GM18861 (cell line): ENCODE measurements at regions not wholly inside any gene's neighbourhood (a gene's known extent, or its start where the extent isn't known, plus 50 kb on each side); places are given as distances from the start of the nearest gene placed in this dataset.

Source experiments
- ATAC-seq: cut with Tn5 transposase; IDR thresholded peaks from one replicate; pipeline ENCODE4 v1.9.1; 2021; ENCODE audit not compliant: unreplicated experiment

- no peak for ATAC-seq
Observed at GRCh38 chr21:15508554-15508953, 221.2 kb upstream of the USP25 start.

- peak; percentile 94 for ATAC-seq
Observed at GRCh38 chr21:15514073-15514946, 215.5 kb upstream of the USP25 start.

DNA sequence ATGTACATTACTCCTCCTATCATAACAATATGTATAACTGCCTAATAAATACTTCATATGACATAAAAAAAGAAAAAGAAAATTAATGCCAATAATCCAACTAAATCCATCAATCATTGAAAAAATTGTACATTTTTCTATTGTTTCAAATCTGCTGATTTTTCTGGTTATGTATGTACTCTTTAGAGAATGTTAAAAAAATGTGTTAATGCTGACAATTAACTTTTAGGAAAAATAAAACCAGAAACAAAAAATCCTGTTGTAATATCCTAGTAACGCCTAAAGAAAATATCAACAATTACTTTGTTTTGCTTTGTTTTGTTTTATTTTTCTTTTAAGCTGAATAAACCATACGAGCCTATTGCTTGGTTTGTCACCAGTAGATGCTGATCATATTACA is 213.9 kb upstream of the USP25 start:
- no peak for ATAC-seq

DNA sequence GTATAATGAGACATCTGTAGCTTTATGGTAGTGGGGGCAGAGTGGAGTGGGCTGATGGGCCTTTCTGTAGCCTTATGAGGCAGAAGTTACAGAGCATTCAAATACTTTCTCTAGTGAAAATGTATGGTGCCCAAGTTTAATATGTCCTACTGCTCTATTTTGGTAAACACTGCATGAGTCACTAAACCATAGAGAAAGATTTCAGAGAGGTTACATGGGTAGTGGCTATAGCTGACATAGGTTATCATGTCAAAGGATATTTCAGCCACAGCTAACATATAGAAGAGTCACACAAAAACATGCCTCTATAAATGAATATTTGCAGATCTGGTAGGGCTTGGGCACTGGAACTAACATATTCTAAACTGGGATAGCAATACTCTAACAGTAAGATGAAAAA is 212.4 kb upstream of the USP25 start:
- ATAC-seq, result no peak

- ATAC-seq, result no peak
Observed at GRCh38 chr21:15520811-15521643, 208.8 kb upstream of the USP25 start.

DNA sequence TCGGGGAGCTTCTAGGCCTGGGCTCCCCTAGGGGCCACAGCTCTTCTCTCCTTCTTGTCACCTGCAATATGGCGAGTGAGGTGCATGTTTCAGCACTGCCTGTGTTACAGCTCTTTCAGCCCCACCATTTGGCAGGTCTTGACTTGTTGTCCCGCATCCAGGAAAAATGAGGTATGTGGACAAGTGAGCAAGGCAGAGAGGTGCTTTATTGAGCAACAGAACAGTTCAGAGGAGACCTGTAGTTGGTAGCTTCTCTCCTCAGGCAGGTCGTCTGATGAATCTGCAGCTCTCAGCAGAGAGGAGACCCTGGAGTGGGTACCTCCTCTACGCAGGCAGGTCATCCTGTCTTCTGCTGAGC is 208.2 kb upstream of the USP25 start:
- no peak for ATAC-seq

GRCh38 chr21:15522148-15522547 is 207.6 kb upstream of the USP25 start:
- no peak for ATAC-seq

DNA sequence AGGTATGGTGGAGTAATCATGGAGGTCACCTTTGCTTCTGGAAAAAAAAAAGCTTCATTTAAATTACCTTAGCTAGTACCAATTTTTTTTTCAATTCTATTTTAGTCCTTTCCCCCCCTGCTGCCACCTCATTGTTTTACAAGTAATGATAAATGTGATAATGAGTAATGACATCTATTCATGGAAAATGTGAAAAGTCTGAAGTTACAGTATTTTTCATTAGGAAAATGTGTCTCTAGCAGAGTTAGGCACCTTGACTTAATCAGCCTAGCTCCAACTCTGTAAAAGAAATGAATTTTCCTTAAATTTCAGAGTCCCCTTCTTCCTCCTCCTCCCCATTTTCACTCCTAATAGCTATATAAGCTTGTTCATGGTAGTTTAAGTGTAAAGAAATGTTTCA is 204.9 kb upstream of the USP25 start:
- no peak for ATAC-seq

DNA sequence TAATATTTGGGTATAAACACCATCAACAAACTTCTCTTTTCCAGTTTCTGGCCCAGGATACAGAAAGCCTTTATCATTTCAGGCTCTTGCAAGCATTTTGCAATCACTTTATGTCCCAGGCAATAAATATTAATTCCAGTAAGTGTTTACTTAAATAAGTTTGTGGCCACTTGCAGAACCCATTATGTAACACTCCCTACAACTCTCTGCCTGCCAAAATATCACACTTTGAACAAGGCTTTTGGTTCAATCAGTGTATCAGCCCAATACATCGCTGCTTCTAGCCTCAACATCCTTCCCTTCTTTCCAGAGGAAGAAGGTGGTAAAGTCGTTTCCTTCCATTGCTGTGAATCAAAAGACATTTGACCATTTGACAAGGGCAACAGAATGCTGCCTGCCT is 203.0 kb upstream of the USP25 start:
- no peak for ATAC-seq

DNA sequence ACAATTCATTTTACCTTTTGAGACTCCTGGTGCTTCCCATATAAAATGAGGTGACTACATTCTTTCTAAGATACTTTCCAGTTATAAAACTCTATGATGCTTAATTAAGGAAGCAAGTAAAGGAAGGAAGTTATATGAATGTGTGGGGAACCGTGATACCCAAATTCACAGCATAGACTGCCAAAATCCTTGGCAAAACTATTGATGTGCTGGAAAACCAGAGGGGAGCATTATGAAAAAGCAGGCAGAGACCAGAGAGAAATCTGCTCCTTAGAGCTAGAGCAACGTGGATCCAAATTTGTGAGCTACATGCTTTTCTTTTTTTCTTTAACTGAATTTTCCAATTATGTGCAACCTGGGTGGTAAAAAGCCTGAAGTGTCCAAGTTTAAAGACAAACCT is 201.4 kb upstream of the USP25 start:
- ATAC-seq, result no peak

GRCh38 chr21:15531986-15532385 is 197.8 kb upstream of the USP25 start:
- ATAC-seq, result no peak

GRCh38 chr21:15533618-15534017 is 196.2 kb upstream of the USP25 start:
- ATAC-seq, result no peak

DNA sequence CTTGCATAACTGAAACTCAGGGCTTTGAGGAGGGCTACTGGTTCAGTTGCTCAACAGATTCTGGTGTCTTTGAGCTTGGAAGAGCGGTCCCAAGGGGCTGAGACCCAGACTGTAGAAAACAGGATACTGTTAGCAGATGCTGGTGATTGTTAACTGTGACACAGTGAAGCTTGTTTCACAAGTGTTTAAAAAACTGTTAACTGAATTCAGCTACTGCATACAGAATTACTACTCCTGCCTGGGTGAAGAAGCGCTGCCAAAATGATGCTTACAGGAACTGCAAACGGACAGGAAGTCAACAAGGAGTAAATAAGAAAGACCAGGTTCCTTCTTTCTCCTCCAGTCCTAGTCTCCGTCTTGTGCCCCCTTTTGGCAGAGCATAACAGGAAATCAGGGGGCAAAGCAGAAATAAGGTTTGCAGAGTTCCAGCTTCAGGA is 195.3 kb upstream of the USP25 start:
- no peak for ATAC-seq

DNA sequence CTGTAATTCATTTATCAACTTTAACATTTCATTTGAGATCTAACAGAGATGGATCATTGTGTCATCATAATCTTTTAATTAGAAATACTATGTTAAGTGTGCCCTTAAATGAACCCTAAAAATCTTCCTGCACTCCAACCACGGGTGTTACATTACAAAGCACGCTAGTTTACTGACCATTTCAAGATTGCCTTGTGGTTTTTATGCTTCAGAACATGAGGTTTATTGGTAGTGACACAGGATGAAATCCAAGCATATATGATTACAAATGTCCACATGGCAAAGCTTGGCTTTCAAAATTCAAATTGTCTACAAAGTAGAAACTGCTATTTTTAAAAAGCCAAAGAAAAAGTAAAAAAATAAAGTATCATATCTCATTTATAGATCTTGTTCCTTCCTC is 190.4 kb upstream of the USP25 start:
- no peak for ATAC-seq

- no peak for ATAC-seq
Observed at GRCh38 chr21:15543473-15543872, 186.3 kb upstream of the USP25 start.

- ATAC-seq, result no peak
Observed at GRCh38 chr21:15549671-15550070, 180.1 kb upstream of the USP25 start.

GRCh38 chr21:15552914-15553494 is 176.8 kb upstream of the USP25 start:
- ATAC-seq, result no peak

DNA sequence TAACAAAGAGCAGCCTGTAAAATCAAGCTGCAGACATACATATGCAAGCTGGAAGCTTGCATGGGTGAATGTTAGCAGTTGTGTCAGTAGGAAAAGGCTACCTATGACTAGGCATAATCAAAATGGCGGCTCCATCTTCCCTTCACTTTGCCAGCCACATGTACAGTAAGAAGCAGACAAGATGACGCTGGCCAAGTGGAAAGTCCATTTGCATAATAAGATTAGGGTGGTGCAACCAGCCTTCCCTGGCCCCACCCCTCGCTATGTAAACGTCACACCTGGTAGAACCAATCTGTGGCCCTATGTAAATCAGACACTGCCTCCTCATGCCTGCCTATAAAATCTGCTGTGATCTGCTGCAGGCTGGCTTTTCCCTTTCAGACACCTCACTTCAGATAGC is 171.9 kb upstream of the USP25 start:
- no peak for ATAC-seq

- no peak for ATAC-seq
Observed at GRCh38 chr21:15558884-15559283, 170.9 kb upstream of the USP25 start.

DNA sequence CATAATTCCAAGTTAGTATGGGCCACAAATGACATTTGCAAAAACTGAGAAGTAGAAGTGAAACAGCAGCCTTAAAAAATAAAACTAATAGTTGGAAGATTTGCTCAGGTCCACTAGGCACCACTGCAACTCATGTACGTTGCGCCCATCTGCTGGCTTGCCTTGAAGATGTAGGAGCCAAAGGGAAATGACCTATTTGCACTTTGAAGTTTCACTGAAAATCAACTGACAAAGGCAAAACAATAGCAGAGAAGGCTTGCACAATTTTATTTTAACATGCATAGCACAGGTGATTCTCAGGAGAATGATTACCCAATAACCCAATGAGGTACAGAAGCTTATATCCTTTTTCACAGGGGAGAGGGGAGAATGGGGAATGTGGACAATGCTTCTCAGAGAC is 170.1 kb upstream of the USP25 start:
- no peak for ATAC-seq

DNA sequence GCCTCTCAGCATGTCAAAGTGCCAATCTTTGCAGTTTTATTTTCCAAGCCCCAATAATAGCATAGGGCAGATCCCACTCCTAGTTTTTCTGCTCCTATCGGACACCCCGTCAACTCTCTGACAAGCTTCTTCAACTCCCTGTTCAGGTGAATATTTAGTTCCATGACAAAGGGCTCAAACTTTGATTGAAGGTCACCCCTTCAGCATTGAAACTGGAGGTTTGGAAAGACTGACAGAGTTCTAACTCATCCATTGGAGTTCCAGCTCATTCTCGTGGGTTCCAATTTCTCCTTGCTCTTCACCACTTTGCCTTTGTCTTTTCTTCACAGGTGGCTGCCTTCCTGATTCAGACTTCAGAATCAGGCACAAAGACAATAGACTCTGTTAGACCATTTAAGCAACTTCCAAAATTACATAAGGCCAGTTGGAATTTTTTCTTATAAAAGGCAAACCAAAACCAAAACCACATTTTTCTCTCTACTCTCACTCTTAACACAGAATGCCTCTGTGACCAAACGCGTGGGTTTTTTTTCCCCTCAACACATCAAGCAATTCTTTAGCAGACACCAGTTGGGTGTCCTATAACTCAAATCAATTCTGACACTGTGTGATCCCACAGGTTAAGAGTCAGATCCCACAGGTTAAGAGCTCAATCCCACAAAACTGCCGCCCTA is 169.3 kb upstream of the USP25 start:
- ATAC-seq, result no peak
